Activated naive CD4-positive, alpha-beta T cell treated with anti-CD3 and anti-CD28 coated beads, Interleukin-2, amount 10 ng/mL, durations not matched to agents 7 days and 5 days (primary cell): ENCODE measurements at regions not wholly inside any gene's neighbourhood (a gene's known extent, or its start where the extent isn't known, plus 50 kb on each side); places are given as distances from the start of the nearest gene placed in this dataset.

ENCODE experiments used
- CTCF ChIA-PET: fragments of 350-600 bp; sonication (Branson Sonifier 250); formaldehyde crosslinking; loops from one replicate; lab custom pipeline; 2021; ENCODE audit warnings: antibody characterized with exemption; lab: Charles Lee
- DNase-seq: peaks from one replicate; pipeline ENCODE4 v3.0.0-alpha.2; 2020
- H3K27ac Mint-ChIP-seq: one replicate; pipeline ENCODE4 v1.8.0; 2021; ENCODE audit warnings: mild to moderate bottlenecking, moderate library complexity, mixed read lengths
- H3K27me3 Mint-ChIP-seq: one replicate; pipeline ENCODE4 v1.8.0; 2021; ENCODE audit warnings: mild to moderate bottlenecking, mixed read lengths
- H3K36me3 Mint-ChIP-seq: one replicate; pipeline ENCODE4 v1.8.0; 2021; ENCODE audit warnings: mixed read lengths
- H3K4me1 Mint-ChIP-seq: one replicate; pipeline ENCODE4 v1.8.0; 2021; ENCODE audit warnings: mixed read lengths
- H3K4me3 Mint-ChIP-seq: one replicate; pipeline ENCODE4 v1.8.0; 2021; ENCODE audit warnings: mild to moderate bottlenecking, moderate library complexity, mixed read lengths
- H3K9me3 Mint-ChIP-seq: one replicate; pipeline ENCODE4 v1.8.0; 2021; ENCODE audit warnings: mixed read lengths

- no peaks in the 10 kb centered on the region for H3K36me3 Mint-ChIP-seq
- H3K9me3 Mint-ChIP-seq: no peaks in the 10 kb centered on the region
- no peak overlapping the region for H3K27ac Mint-ChIP-seq
- no peak overlapping the region for H3K4me3 Mint-ChIP-seq
- no peak for DNase-seq
- CTCF ChIA-PET: no interaction called here
- H3K4me1 Mint-ChIP-seq: no peaks in the 10 kb centered on the region
- no peaks in the 10 kb centered on the region for H3K27me3 Mint-ChIP-seq
Measured at GRCh38 chr3:22269831-22270230, 518.8 kb upstream of the ZNF385D start.

- H3K4me3 Mint-ChIP-seq: no peak overlapping the region
- H3K4me1 Mint-ChIP-seq: no peaks in the 10 kb centered on the region
- no peak for DNase-seq
- CTCF ChIA-PET: no interaction called here
- H3K27me3 Mint-ChIP-seq: no peaks in the 10 kb centered on the region
- H3K36me3 Mint-ChIP-seq: no peaks in the 10 kb centered on the region
- H3K9me3 Mint-ChIP-seq: no peaks in the 10 kb centered on the region
- no peak overlapping the region for H3K27ac Mint-ChIP-seq
Measured at GRCh38 chr3:22276351-22276750, 525.3 kb upstream of the ZNF385D start.

GRCh38 chr3:22284559-22284958 lies 533.5 kb upstream of the ZNF385D start:
- Mint-ChIP-seq H3K4me1 (no peaks in the 10 kb centered on the region), H3K36me3 (no peaks in the 10 kb centered on the region), H3K27me3 (no peaks in the 10 kb centered on the region), H3K27ac (no peak overlapping the region), H3K9me3 (peaks cover 2% of the 10 kb centered on the region), H3K4me3 (no peak overlapping the region)
- CTCF ChIA-PET: no interaction called here
- no peak for DNase-seq

DNA sequence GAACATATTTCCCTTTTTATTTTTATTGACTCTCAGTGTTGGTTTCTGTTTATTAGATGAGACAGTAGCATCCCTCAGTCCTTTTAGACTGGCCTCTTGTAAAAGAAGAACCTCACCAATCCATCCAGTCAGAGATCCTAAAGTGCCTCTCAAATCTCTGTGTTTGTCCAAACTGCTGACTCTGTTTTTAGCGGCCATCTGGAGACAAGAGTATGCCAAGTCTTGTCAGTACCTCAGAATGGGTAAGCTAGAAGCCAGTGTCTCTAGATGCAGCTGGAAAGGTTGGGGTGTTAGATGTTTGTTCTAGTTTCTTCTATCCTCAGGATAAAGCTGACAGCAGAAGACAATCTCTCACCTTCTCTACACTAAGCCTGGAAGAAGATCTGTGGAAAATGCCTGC lies 537.7 kb upstream of the ZNF385D start:
- DNase-seq: no peak
- no peaks in the 10 kb centered on the region for H3K4me1 Mint-ChIP-seq
- CTCF ChIA-PET: no interaction called here

DNA sequence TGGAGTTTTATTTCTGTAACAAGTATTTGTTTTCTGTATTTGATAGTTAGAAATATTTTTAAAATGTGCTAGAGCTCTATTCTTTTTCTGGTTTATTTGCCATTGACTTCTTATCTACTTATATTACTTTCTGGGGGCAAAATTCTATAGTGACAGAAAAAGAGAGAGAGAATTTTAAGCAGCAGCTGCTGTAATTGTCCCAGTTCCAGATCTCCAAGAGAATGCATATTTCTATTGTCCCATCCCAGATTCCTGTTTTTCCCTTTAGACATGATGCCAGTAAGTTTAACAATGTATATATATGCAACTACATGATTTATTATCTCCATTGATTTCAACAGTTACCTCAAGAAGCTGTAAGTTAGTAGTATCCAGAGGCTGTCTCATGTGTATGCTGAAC lies 541.7 kb upstream of the ZNF385D start:
- Mint-ChIP-seq H3K27me3 (no peaks in the 10 kb centered on the region), H3K4me1 (no peaks in the 10 kb centered on the region), H3K27ac (no peak overlapping the region), H3K36me3 (no peaks in the 10 kb centered on the region), H3K4me3 (no peak overlapping the region), H3K9me3 (no peaks in the 10 kb centered on the region)
- CTCF ChIA-PET: no interaction called here
- no peak for DNase-seq

More for the DNA sequence above, 537.7 kb upstream of the ZNF385D start:
- Mint-ChIP-seq H3K9me3 (no peaks in the 10 kb centered on the region), H3K27me3 (no peaks in the 10 kb centered on the region), H3K4me3 (no peak overlapping the region), H3K36me3 (no peaks in the 10 kb centered on the region), H3K27ac (no peak overlapping the region)

DNA sequence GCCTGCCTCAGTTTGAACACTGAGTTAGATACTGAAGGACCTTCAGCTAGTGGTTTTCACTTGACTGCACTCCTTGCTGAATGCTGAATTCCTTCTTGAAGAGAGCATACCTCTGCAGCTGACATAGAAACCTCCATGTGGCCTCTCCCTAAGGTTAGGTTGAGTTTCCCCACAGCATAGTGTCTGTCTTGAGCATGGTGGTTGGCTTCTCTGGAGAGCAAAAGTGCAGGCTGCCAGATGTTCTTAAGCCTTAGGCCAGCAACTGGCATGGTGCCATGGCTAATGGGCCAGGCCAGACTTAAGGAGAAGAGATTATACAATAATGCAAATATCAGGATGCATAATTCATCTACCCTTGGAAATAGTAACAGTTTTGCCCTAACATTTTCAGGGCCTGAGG lies 545.6 kb upstream of the ZNF385D start:
- Mint-ChIP-seq H3K27ac (no peak overlapping the region), H3K4me3 (no peak overlapping the region), H3K9me3 (peaks cover 2% of the 10 kb centered on the region), H3K36me3 (no peaks in the 10 kb centered on the region), H3K4me1 (no peaks in the 10 kb centered on the region), H3K27me3 (no peaks in the 10 kb centered on the region)
- DNase-seq: no peak
- CTCF ChIA-PET: no interaction called here

DNA sequence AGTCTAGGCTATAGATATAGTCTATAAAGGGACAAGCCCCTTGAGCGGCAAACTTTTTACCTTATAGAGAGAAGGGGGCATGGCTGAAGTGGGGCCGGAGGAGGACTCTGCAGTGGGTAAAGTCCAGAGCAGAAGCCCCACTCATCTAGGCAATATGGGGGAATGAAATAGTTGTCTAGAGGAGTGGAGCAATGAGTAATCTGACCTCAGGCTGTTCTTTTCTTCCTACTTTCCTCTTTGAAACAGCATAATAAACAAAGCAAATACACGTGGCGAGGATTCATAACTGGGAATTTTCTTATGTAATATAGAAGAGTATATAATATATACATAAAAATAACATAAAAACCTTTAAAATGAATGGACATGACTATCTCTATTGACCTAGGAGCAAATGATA lies 546.4 kb upstream of the ZNF385D start:
- Mint-ChIP-seq H3K36me3 (no peaks in the 10 kb centered on the region), H3K4me1 (no peaks in the 10 kb centered on the region), H3K9me3 (peaks cover 4% of the 10 kb centered on the region), H3K27me3 (no peaks in the 10 kb centered on the region), H3K27ac (no peak overlapping the region), H3K4me3 (no peak overlapping the region)
- DNase-seq: no peak
- CTCF ChIA-PET: no interaction called here

DNA sequence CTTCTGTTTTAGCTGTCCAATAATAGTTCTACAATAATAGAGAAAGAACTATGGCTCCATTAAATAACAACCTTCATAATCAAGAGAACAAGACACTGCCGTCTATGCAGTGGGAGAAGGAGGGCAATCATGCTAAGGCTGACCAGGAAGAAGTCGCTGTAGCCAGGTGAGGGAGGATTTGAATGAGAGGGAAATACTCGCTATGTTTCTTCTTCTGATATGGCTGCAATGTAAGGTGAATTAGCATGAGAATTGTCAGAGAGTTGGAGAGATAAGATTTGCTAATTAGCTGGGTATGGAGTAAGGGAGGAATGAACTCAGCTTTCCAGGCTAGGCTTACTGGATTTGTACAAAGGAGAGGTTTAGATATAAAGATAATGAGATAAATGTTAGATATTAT lies 555.4 kb upstream of the ZNF385D start:
- H3K4me1 Mint-ChIP-seq: no peaks in the 10 kb centered on the region
- H3K36me3 Mint-ChIP-seq: no peaks in the 10 kb centered on the region
- CTCF ChIA-PET: no interaction called here
- no peak overlapping the region for H3K27ac Mint-ChIP-seq
- H3K9me3 Mint-ChIP-seq: peaks cover 6% of the 10 kb centered on the region
- H3K27me3 Mint-ChIP-seq: no peaks in the 10 kb centered on the region
- H3K4me3 Mint-ChIP-seq: no peak overlapping the region
- DNase-seq: no peak

DNA sequence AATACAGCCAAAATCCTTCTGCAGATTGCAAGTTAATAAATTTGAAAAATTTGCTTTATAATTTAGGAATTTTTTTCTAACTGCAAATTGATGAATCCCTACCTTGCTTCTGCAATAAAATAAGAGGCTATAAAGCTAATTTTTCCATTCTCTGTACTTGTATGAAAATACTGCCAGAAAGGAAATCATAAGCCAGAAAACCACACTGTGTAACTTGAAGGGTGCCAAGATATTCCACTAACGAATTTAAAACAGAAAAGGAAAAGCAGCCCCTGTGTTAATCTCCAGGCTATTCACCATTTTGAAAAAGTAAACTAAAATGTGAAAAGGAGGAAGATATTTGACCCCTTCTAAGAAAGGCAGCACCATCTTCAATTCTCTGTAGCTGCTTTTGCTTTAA lies 557.9 kb upstream of the ZNF385D start:
- CTCF ChIA-PET: no interaction called here
- H3K4me3 Mint-ChIP-seq: no peak overlapping the region
- H3K27ac Mint-ChIP-seq: no peak overlapping the region
- peaks cover 5% of the 10 kb centered on the region for H3K9me3 Mint-ChIP-seq
- H3K36me3 Mint-ChIP-seq: no peaks in the 10 kb centered on the region
- no peaks in the 10 kb centered on the region for H3K4me1 Mint-ChIP-seq
- DNase-seq: no peak
- H3K27me3 Mint-ChIP-seq: no peaks in the 10 kb centered on the region

GRCh38 chr3:22315925-22316324 lies 564.9 kb upstream of the ZNF385D start:
- H3K27me3 Mint-ChIP-seq: no peaks in the 10 kb centered on the region
- no peak for DNase-seq
- peaks cover 6% of the 10 kb centered on the region for H3K9me3 Mint-ChIP-seq
- H3K4me3 Mint-ChIP-seq: no peak overlapping the region
- no peak overlapping the region for H3K27ac Mint-ChIP-seq
- H3K36me3 Mint-ChIP-seq: no peaks in the 10 kb centered on the region
- H3K4me1 Mint-ChIP-seq: no peaks in the 10 kb centered on the region
- CTCF ChIA-PET: no interaction called here

DNA sequence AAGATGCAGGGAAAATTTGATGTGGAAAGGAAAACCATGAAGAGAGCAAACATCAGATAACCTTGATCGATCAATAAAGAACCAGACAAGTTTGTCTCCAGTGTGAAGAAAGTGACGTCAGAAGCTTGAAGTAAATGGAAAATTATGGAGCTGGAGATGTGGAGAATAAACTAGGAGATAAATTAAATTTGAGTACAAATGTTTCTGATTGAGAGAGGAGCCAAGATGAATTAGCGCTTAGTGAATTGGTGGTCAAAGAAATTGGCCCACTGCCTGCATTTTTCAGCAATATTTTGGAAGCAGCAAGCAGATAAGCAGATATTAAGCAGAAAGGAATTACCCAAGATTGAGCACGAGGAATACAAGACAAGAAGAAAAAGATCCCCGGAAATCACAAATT lies 567.3 kb upstream of the ZNF385D start:
- Mint-ChIP-seq H3K27ac (no peak overlapping the region), H3K36me3 (no peaks in the 10 kb centered on the region), H3K4me1 (no peaks in the 10 kb centered on the region), H3K9me3 (peaks cover 4% of the 10 kb centered on the region), H3K27me3 (no peaks in the 10 kb centered on the region), H3K4me3 (no peak overlapping the region)
- CTCF ChIA-PET: no interaction called here
- no peak for DNase-seq

DNA sequence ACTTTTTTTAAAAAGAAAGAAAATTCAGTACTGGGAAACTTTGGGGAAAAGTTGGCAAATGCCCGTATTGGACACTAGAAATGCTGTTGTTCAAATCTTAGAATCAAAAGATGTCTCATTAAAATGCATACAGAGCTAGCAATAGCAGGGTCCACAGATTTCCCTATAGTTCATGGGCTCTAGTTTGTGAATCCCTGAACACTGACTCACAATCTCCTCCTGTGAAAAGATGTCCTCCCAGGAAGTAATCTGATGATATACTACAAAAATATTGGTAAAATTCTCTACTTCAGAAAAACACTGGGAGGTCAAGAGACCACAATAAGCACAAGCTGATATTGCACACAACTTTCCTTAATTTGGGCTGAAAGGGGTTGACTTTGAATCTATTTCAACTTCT lies 568.4 kb upstream of the ZNF385D start:
- H3K4me3 Mint-ChIP-seq: no peak overlapping the region
- H3K36me3 Mint-ChIP-seq: no peaks in the 10 kb centered on the region
- CTCF ChIA-PET: no interaction called here

DNA sequence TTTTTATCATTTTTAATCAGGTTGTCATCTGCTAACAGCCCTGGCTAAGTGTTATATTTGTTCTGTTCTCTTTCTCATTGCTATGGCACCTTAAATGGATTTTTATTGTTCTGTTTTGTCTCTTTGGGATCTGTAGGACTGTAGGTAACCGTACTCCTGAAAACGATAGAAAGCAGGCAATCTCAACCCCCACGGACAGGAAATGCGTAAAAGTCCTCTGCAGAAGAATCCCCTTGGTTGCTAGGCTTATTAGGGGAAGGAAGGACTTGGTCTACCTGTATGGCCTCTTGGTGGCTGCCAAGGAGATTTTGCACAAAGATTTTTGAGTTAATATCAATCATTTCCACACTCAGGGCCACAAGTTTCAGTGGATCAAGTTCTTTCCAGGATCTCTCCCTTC lies 571.9 kb upstream of the ZNF385D start:
- DNase-seq: no peak
- Mint-ChIP-seq H3K36me3 (no peaks in the 10 kb centered on the region), H3K27ac (no peak overlapping the region), H3K4me1 (no peaks in the 10 kb centered on the region), H3K9me3 (no peaks in the 10 kb centered on the region), H3K4me3 (no peak overlapping the region), H3K27me3 (no peaks in the 10 kb centered on the region)
- CTCF ChIA-PET: no interaction called here

More for the DNA sequence above, 568.4 kb upstream of the ZNF385D start:
- Mint-ChIP-seq H3K9me3 (peaks cover 4% of the 10 kb centered on the region), H3K4me1 (no peaks in the 10 kb centered on the region), H3K27me3 (no peaks in the 10 kb centered on the region), H3K27ac (no peak overlapping the region)
- DNase-seq: no peak

- DNase-seq: no peak
- CTCF ChIA-PET: no interaction called here
- no peak overlapping the region for H3K27ac Mint-ChIP-seq
- no peaks in the 10 kb centered on the region for H3K4me1 Mint-ChIP-seq
- no peak overlapping the region for H3K4me3 Mint-ChIP-seq
- no peaks in the 10 kb centered on the region for H3K9me3 Mint-ChIP-seq
- H3K36me3 Mint-ChIP-seq: no peaks in the 10 kb centered on the region
- no peaks in the 10 kb centered on the region for H3K27me3 Mint-ChIP-seq
Measured at GRCh38 chr3:22326305-22326704, 575.3 kb upstream of the ZNF385D start.

DNA sequence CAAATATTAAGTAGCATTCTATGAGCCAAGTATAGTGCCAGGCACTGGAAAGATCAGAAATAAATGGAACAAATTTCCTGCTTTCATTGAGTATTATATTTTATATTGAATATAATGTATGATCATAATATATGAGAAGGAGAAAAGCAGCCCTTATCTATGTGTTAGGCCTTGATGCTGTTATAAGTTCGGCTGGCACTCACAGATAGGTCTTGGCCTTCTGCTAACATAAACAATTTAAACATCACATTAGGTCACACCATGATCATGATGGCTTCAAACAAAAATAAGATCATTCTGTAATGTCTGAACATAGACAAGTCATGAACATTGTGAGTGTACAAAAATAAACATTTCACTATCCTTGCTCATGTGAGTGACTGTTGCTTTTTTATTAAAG lies 584.0 kb upstream of the ZNF385D start:
- DNase-seq: no peak
- Mint-ChIP-seq H3K4me1 (no peaks in the 10 kb centered on the region), H3K4me3 (no peak overlapping the region), H3K27ac (no peak overlapping the region), H3K36me3 (no peaks in the 10 kb centered on the region), H3K27me3 (no peaks in the 10 kb centered on the region), H3K9me3 (no peaks in the 10 kb centered on the region)
- CTCF ChIA-PET: no interaction called here

DNA sequence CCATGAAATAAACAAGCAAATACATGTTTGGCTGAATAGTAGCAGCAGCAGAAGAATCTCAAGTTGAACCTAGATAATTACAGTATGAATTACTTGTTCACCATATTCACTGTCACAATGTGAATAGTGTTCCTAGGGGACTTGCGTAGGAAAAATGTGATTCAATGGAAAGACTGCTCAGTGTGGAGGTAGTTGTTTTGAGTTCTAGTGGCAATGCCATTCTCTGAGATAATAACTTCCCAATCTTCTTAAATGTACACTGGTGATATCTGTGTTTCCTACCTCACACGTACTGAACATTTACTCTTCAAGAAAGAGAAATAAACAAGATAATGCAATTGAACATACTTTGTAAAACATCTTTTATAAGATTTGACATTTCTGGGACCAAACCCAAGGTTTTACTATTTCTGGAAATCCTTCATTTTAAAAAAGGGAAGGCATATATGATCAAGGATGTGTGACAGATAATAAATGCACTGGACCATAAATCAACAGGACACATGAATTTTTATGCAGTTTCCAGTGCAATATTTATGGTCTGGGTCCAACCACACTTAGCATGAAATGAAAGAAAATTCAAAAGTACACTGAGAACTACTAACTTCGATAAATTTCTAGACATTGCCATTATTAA lies 598.3 kb upstream of the ZNF385D start:
- H3K9me3 Mint-ChIP-seq: peaks cover 2% of the 10 kb centered on the region
- no peaks in the 10 kb centered on the region for H3K36me3 Mint-ChIP-seq
- H3K4me3 Mint-ChIP-seq: no peak overlapping the region
- H3K27ac Mint-ChIP-seq: no peak overlapping the region
- no peaks in the 10 kb centered on the region for H3K4me1 Mint-ChIP-seq
- no peaks in the 10 kb centered on the region for H3K27me3 Mint-ChIP-seq
- no peak for DNase-seq
- CTCF ChIA-PET: no interaction called here
